ENCODE measurements at regions not wholly inside any gene's neighbourhood (a gene's known extent, or its start where the extent isn't known, plus 50 kb on each side); places are given as distances from the start of the nearest gene placed in this dataset.
"Not testable (repeated sequence)": the region's sequence is repeated elsewhere in the genome, so short reads cannot be mapped to it uniquely, and the experiment has no call there.

- DNase-seq (ENCODE audit: low spot score): no peak
Measured at GRCh38 chr3:43236008-43236407, 50.3 kb upstream of the SNRK start.

GRCh38 chr3:43233062-43233461, 53.3 kb upstream of the SNRK start:
- no peak for DNase-seq (ENCODE audit: low spot score)

GRCh38 chr3:43231276-43232000, 54.9 kb upstream of the SNRK start:
- DNase-seq (ENCODE audit: low spot score): peak; percentile 66

GRCh38 chr3:43229865-43230264, 56.5 kb upstream of the SNRK start:
- DNase-seq (ENCODE audit: low spot score): not testable (repeated sequence)

- DNase-seq (ENCODE audit: low spot score): not testable (repeated sequence)
Measured at GRCh38 chr3:43227685-43228084, 58.7 kb upstream of the SNRK start.

GRCh38 chr3:43224405-43225073, 61.8 kb upstream of the SNRK start:
- no peak for DNase-seq (ENCODE audit: low spot score)

- peak; percentile 21 for DNase-seq (ENCODE audit: low spot score)
Measured at GRCh38 chr3:43223670-43224364, 62.5 kb upstream of the SNRK start.

GRCh38 chr3:43222590-43222989, 63.8 kb upstream of the SNRK start:
- no peak for DNase-seq (ENCODE audit: low spot score)

GRCh38 chr3:43221076-43221475, 65.3 kb upstream of the SNRK start:
- no peak for DNase-seq (ENCODE audit: low spot score)

- no peak for DNase-seq (ENCODE audit: low spot score)
Measured at GRCh38 chr3:43219616-43220015, 66.7 kb upstream of the SNRK start.

- no peak for DNase-seq (ENCODE audit: low spot score)
Measured at GRCh38 chr3:43218921-43219320, 67.4 kb upstream of the SNRK start.

GRCh38 chr3:43218156-43218555, 68.2 kb upstream of the SNRK start:
- no peak for DNase-seq (ENCODE audit: low spot score)

- DNase-seq (ENCODE audit: low spot score): peak; percentile 76
Measured at GRCh38 chr3:43217633-43218032, 68.7 kb upstream of the SNRK start.

GRCh38 chr3:43217206-43217605, 69.1 kb upstream of the SNRK start:
- no peak for DNase-seq (ENCODE audit: low spot score)

GRCh38 chr3:43215663-43216275, 70.6 kb upstream of the SNRK start:
- DNase-seq (ENCODE audit: low spot score): no peak

GRCh38 chr3:43215138-43215537, 71.2 kb upstream of the SNRK start:
- no peak for DNase-seq (ENCODE audit: low spot score)

- no peak for DNase-seq (ENCODE audit: low spot score)
Measured at GRCh38 chr3:43214616-43215015, 71.7 kb upstream of the SNRK start.

- DNase-seq (ENCODE audit: low spot score): no peak
Measured at GRCh38 chr3:43213631-43214030, 72.7 kb upstream of the SNRK start.

GRCh38 chr3:43212914-43213611, 73.3 kb upstream of the SNRK start:
- no peak for DNase-seq (ENCODE audit: low spot score)

GRCh38 chr3:43211681-43212080, 74.7 kb upstream of the SNRK start:
- no peak for DNase-seq (ENCODE audit: low spot score)

- DNase-seq (ENCODE audit: low spot score): no peak
Measured at GRCh38 chr3:43210049-43211027, 76.0 kb upstream of the SNRK start.
